A549 (cell line): ENCODE measurements at regions not wholly inside any gene's neighbourhood (a gene's known extent, or its start where the extent isn't known, plus 50 kb on each side); places are given as distances from the start of the nearest gene placed in this dataset.

Experiments
- CTCF ChIP-seq: fragments of >200 bp; sonication (Bioruptor Twin); formaldehyde crosslinking; IDR thresholded peaks from 3 replicates; pipeline ENCODE4 v1.5.1; 2016
- RNF2 ChIP-seq: fragments of 200-600 bp; sonication (generic); IDR thresholded peaks from 2 replicates; pipeline ENCODE4 v1.6.1; 2016; ENCODE audit warnings: low read depth, mild to moderate bottlenecking, antibody characterized with exemption, moderate library complexity, borderline replicate concordance
- SMC3 ChIP-seq: fragments of >200 bp; sonication (Bioruptor Twin); formaldehyde crosslinking; IDR thresholded peaks from 3 replicates; pipeline ENCODE4 v1.6.1; 2018; ENCODE audit warnings: inconsistent platforms

- TF ChIP-seq SMC3, result no peak
- TF ChIP-seq RNF2, result no peak
- no peak for TF ChIP-seq CTCF
Observed at GRCh38 chr13:72186730-72187422, 319.9 kb upstream of the DACH1 start.
